IPS-18a (cell line): ENCODE measurements at regions not wholly inside any gene's neighbourhood (a gene's known extent, or its start where the extent isn't known, plus 50 kb on each side); places are given as distances from the start of the nearest gene placed in this dataset.

Experiments
- H3K27ac ChIP-seq: one replicate; pipeline ENCODE4 v1.5.1; 2013; ENCODE audit warnings: low read length
- H3K27me3 ChIP-seq: one replicate; pipeline ENCODE4 v1.6.1; 2013; ENCODE audit warnings: mild to moderate bottlenecking, low read length; ENCODE audit not compliant: control insufficient read depth, insufficient read depth
- H3K36me3 ChIP-seq: one replicate; pipeline ENCODE4 v1.6.1; 2013; ENCODE audit warnings: low read depth, low read length; ENCODE audit not compliant: control insufficient read depth
- H3K4me1 ChIP-seq: one replicate; pipeline ENCODE4 v1.6.1; 2013; ENCODE audit warnings: low read depth, low read length; ENCODE audit not compliant: control insufficient read depth
- H3K4me3 ChIP-seq: one replicate; pipeline ENCODE4 v1.5.1; 2013; ENCODE audit warnings: low read length
- H3K9ac ChIP-seq: one replicate; pipeline ENCODE4 v1.6.1; 2013; ENCODE audit warnings: mild to moderate bottlenecking, low read length, moderate library complexity
- H3K9me3 ChIP-seq: one replicate; pipeline ENCODE4 v1.6.1; 2013; ENCODE audit warnings: low read depth, low read length; ENCODE audit not compliant: control insufficient read depth

- H3K4me3 ChIP-seq, result peak overlapping the region; percentile 9
- no peaks in the 10 kb centered on the region for H3K9me3 ChIP-seq
- no peaks in the 10 kb centered on the region for H3K36me3 ChIP-seq
- H3K27ac ChIP-seq, result no peak overlapping the region
- H3K27me3 ChIP-seq, result no peaks in the 10 kb centered on the region
- peaks cover 6% of the 10 kb centered on the region for H3K4me1 ChIP-seq
- no peak overlapping the region for H3K9ac ChIP-seq
Observed at GRCh38 chr4:180449395-180449956, 1793.7 kb upstream of the TENM3 start.

- Histone ChIP-seq H3K4me1 (peaks cover 18% of the 10 kb centered on the region), H3K9me3 (no peaks in the 10 kb centered on the region), H3K36me3 (no peaks in the 10 kb centered on the region), H3K27me3 (no peaks in the 10 kb centered on the region), H3K27ac (no peak overlapping the region), H3K9ac (no peak overlapping the region), H3K4me3 (no peak overlapping the region)
Observed at GRCh38 chr4:180455226-180455625, 1788.0 kb upstream of the TENM3 start.

- H3K27me3 ChIP-seq, result no peaks in the 10 kb centered on the region
- H3K4me3 ChIP-seq, result no peak overlapping the region
- no peak overlapping the region for H3K9ac ChIP-seq
- no peaks in the 10 kb centered on the region for H3K9me3 ChIP-seq
- peaks cover 18% of the 10 kb centered on the region for H3K4me1 ChIP-seq
- no peaks in the 10 kb centered on the region for H3K36me3 ChIP-seq
- H3K27ac ChIP-seq, result no peak overlapping the region
Observed at GRCh38 chr4:180456928-180457327, 1786.3 kb upstream of the TENM3 start.

GRCh38 chr4:180462116-180462515 is 1781.1 kb upstream of the TENM3 start:
- no peak overlapping the region for H3K4me3 ChIP-seq
- no peaks in the 10 kb centered on the region for H3K4me1 ChIP-seq
- H3K9ac ChIP-seq, result no peak overlapping the region
- no peaks in the 10 kb centered on the region for H3K36me3 ChIP-seq
- H3K27me3 ChIP-seq, result no peaks in the 10 kb centered on the region
- no peak overlapping the region for H3K27ac ChIP-seq
- H3K9me3 ChIP-seq, result no peaks in the 10 kb centered on the region

GRCh38 chr4:180465364-180465763 is 1777.8 kb upstream of the TENM3 start:
- no peaks in the 10 kb centered on the region for H3K36me3 ChIP-seq
- H3K4me1 ChIP-seq, result no peaks in the 10 kb centered on the region
- H3K9ac ChIP-seq, result no peak overlapping the region
- H3K27ac ChIP-seq, result no peak overlapping the region
- H3K27me3 ChIP-seq, result no peaks in the 10 kb centered on the region
- no peak overlapping the region for H3K4me3 ChIP-seq
- H3K9me3 ChIP-seq, result no peaks in the 10 kb centered on the region

- no peak overlapping the region for H3K27ac ChIP-seq
- no peaks in the 10 kb centered on the region for H3K4me1 ChIP-seq
- H3K4me3 ChIP-seq, result no peak overlapping the region
- H3K9me3 ChIP-seq, result no peaks in the 10 kb centered on the region
- no peaks in the 10 kb centered on the region for H3K36me3 ChIP-seq
- H3K27me3 ChIP-seq, result no peaks in the 10 kb centered on the region
- H3K9ac ChIP-seq, result no peak overlapping the region
Observed at GRCh38 chr4:180483036-180483435, 1760.2 kb upstream of the TENM3 start.

GRCh38 chr4:180485407-180485806 is 1757.8 kb upstream of the TENM3 start:
- H3K9ac ChIP-seq, result no peak overlapping the region
- H3K27me3 ChIP-seq, result no peaks in the 10 kb centered on the region
- no peaks in the 10 kb centered on the region for H3K36me3 ChIP-seq
- H3K4me1 ChIP-seq, result peaks cover 10% of the 10 kb centered on the region
- H3K9me3 ChIP-seq, result no peaks in the 10 kb centered on the region
- no peak overlapping the region for H3K27ac ChIP-seq
- no peak overlapping the region for H3K4me3 ChIP-seq

- Histone ChIP-seq H3K9ac (no peak overlapping the region), H3K4me1 (peaks cover 10% of the 10 kb centered on the region), H3K9me3 (no peaks in the 10 kb centered on the region), H3K36me3 (no peaks in the 10 kb centered on the region), H3K27ac (no peak overlapping the region), H3K4me3 (no peak overlapping the region), H3K27me3 (no peaks in the 10 kb centered on the region)
Observed at GRCh38 chr4:180486342-180486741, 1756.9 kb upstream of the TENM3 start.

GRCh38 chr4:180489787-180490186 is 1753.4 kb upstream of the TENM3 start:
- H3K27me3 ChIP-seq, result no peaks in the 10 kb centered on the region
- no peak overlapping the region for H3K9ac ChIP-seq
- no peaks in the 10 kb centered on the region for H3K36me3 ChIP-seq
- H3K27ac ChIP-seq, result no peak overlapping the region
- H3K4me3 ChIP-seq, result peak overlapping the region; percentile 15
- H3K4me1 ChIP-seq, result peaks cover 10% of the 10 kb centered on the region
- no peaks in the 10 kb centered on the region for H3K9me3 ChIP-seq

- Histone ChIP-seq H3K9me3 (no peaks in the 10 kb centered on the region), H3K4me1 (peaks cover 10% of the 10 kb centered on the region), H3K9ac (no peak overlapping the region), H3K36me3 (no peaks in the 10 kb centered on the region), H3K27me3 (no peaks in the 10 kb centered on the region), H3K4me3 (no peak overlapping the region), H3K27ac (no peak overlapping the region)
Observed at GRCh38 chr4:180491210-180491609, 1752.0 kb upstream of the TENM3 start.

- H3K27me3 ChIP-seq, result no peaks in the 10 kb centered on the region
- no peak overlapping the region for H3K4me3 ChIP-seq
- peaks cover 10% of the 10 kb centered on the region for H3K4me1 ChIP-seq
- no peaks in the 10 kb centered on the region for H3K36me3 ChIP-seq
- no peak overlapping the region for H3K9ac ChIP-seq
- H3K27ac ChIP-seq, result no peak overlapping the region
- H3K9me3 ChIP-seq, result no peaks in the 10 kb centered on the region
Observed at GRCh38 chr4:180493299-180493698, 1749.9 kb upstream of the TENM3 start.

GRCh38 chr4:180500154-180500553 is 1743.0 kb upstream of the TENM3 start:
- H3K4me1 ChIP-seq, result no peaks in the 10 kb centered on the region
- no peaks in the 10 kb centered on the region for H3K9me3 ChIP-seq
- H3K27me3 ChIP-seq, result no peaks in the 10 kb centered on the region
- H3K4me3 ChIP-seq, result no peak overlapping the region
- no peak overlapping the region for H3K27ac ChIP-seq
- H3K9ac ChIP-seq, result no peak overlapping the region
- H3K36me3 ChIP-seq, result no peaks in the 10 kb centered on the region
